Umbilical cord (tissue), 1 donor: ENCODE measurements at regions not wholly inside any gene's neighbourhood (a gene's known extent, or its start where the extent isn't known, plus 50 kb on each side); places are given as distances from the start of the nearest gene placed in this dataset.

Experiments used
- DNase-seq: peaks from one replicate; pipeline ENCODE4 v3.0.0-alpha.2; 2015; ENCODE audit warnings: low spot score

DNA sequence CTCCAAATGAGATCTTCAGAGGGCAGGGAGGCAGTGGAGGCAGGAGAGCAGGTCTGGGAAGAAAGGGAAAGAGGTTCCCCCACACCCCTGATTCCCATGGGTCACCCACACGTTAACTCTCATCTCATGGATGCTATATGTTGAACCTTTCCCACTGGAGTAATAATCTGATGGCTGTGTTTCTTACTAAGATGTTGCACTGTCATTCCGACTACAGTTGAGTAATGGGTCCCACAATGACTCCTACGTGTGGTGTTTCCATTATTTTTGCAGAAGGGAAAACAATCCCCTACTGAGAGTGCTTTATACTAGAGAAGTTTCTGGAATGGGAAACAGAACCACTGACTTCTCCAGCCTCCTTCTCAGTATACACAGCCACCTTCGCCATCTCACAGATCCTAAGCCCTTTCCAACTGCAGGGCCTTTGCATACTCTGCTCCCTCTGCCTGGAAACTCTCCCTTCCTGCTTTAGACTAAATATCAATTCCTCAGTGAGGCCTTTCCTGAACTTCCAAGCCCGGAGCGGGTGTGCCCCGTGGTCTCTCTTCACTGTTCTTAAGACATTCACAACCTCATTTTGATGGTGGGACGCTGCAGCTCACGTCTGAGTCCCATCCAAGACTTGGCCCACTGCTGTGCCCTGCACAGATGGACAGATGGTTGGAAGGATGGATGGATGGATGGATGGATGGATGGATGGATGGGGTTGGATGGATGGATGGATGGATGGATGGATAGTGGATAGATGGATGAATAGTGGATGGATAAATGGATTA lies 238.6 kb upstream of the PMEPA1 start:
- DNase-seq = no peak

DNA sequence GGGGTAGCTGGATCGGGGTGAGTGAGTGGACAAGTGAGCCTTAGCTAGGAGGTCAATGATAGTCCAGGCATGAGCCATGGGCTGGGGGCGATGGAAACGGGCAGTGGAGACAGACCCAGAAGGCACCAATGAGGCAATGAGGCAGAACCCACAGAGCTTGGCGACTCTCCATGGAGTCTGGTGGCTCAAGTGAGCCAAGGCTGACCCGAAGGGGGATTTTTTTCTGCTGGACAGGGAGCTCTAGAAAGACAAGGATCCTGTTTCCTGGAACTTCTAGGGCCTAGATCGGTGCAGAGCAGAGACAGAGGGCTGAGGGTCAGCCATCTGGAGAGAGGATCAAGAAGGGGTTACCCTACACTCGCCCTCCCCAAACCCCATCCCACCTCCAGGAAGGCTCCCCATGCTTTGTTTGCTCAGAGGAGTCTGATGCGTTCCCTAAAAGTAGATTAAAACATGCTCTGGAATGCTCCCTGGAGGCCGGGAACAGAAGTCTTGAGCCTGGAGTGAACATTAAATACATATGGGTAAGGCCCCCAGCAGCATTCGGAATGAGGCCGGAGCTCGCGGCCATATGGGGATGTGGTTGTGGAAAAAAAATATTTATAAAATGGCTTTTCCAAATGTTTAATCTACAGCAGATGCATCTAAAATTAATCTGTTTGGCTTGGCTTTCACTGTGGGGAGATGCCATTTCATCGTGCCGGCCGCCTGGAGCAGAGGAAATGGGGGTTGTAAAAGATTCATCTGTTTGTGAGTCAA lies 237.8 kb upstream of the PMEPA1 start:
- DNase-seq = peak; percentile 14

DNA sequence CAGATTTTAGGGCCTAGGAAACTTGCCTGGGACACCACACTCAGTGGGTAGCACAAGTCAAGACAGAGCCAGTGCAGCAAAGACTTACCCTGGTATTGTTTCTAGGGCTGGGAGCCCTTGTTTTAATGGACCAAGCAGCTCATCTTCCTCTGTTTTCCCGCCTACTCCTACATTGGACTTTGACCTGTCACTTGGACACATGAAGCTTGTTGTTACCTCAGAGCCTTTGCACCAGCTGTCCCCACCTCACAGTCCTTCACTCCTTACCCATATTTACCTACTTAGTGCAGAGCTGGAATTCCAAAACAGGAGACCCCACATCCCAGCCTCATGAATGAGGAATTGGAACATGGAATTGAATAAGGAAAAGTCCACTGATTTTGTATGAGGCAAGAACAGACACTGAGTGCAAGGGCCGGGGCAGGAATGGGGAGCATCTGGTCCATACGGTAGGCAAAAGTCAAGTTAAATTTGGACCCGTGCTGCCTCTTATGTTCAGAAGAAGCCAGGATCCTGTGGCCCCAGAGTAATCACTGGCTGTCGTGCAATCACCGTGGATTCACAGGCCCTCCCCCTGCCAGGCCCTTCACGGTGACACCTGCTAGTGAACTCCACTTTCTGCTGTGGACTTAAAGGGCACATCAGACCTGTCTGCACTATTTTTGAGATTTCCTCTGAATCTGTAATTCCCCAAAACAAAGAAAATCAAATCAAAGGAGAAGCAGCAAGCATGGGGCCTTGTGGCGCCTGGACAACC lies 236.9 kb upstream of the PMEPA1 start:
- no peak for DNase-seq

DNA sequence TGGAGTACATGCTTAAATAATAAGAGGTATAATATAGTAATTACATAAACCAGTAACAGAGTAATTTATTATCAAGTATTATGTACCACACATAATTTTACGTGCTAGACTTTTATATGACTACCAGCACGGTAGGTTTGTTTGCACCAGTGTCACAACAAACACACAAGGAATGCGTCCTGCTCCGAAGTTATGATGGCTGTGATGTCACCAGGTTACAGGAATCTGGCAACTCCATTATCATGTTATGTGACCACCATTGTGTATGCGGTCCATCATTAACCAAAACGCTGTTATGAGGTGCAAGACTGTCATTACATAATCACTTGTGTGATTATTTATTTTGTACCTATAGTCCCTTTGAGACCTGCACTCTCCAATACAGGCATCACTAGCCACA lies 235.2 kb upstream of the PMEPA1 start:
- DNase-seq = no peak

DNA sequence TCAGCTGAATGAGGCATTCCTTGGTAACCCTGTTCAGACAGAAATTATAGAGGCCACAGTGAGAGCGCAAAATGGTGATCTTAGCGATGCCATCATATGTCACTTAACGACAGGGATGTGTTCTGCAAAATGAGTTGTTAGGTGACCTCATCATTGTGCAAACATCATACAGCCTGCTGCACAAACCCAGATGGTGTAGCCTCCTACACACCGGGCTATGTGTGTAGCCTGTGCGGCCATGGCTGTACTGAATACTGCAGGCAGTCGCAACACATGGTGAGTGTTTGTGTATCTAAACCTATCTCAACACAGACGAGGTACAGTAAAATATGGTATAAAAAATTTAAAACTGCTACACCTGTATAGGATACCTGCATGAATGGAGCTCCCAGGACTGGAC lies 234.1 kb upstream of the PMEPA1 start:
- no peak for DNase-seq

DNA sequence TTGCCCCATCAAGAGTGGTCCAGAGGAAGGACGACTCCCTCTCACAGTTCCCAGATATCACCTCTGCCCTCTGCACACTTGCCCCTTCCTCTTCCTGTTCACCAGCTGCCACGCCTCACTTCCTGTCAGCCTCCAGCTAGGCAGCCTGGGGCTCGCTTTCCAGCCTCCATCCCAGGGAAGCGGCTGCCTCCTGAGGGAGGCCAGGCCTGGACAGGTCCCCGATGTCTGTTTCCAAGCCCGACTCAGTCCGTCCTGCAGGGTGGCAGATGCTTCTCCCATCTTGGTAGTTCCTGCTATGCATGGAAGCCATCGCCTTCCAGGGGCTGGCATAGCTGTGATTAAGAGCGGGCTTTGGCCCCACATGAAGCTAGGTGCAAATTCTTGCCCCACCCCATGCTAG lies 233.5 kb upstream of the PMEPA1 start:
- DNase-seq = no peak

DNA sequence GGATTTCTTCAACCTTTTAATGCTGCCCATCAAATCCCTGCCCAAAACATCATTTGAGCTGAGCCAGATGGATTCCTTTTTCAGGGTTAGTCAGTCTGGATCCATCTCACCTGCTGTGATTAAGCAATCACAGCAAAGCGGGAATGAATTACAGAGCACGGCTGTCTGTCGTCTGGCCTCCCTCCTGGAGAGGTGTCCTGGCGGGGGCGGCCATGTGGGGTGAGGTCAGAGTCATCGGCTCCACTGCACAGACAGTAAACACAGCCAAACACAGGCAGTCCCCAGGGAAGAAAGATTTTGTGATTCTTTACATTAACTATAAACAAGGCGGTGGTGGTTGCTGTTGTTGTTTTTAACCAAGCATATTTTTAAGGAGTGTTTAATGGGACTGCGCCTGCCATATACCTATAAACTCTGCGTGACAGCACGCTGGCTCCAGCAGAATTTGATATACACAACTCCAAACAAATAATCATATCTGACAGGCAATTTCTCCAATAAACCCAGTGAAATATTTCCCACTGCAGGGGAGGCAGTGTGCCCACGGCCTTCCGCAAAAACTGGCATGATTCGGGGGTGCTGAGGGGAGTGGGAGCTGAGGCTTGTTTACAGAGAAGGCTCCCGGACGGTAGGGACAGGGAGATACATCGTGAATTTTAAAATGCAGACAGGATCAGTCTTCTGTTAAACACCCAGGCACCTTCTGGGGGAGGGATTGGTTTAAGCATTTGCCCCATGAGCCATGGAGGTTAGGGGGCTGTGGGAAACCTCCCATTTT lies 232.0 kb upstream of the PMEPA1 start:
- DNase-seq = no peak

DNA sequence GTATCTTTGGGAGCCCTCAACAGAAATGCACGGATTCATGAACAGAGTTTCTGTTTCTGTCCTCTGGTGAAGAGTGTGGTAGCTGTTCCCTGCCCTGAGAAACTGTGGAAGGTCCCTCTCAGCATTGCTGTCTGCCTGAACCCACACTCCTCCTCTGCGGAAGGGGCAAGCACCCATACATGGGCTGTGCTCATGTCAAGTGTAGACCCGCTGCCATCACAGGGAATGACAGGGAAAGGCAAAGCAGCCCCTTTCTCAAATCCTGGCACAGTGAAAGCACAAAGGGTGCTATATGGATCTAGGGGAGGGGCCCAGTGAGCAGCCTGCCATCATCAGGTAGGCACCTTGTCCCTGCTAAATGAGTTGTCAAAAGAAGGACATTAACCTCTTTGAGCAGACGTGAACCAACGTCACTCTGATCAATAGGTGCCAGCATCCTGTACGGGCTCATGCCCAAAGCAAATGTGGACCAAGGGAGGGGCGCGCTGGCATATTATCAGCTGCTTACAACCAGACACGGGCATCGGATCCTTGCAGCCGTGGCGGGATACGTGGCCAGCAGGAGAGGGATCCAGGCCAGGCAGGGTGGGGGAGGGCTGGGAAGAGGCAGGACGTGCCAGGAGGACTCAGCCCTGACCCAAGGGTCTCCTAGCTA lies 231.2 kb upstream of the PMEPA1 start:
- no peak for DNase-seq

DNA sequence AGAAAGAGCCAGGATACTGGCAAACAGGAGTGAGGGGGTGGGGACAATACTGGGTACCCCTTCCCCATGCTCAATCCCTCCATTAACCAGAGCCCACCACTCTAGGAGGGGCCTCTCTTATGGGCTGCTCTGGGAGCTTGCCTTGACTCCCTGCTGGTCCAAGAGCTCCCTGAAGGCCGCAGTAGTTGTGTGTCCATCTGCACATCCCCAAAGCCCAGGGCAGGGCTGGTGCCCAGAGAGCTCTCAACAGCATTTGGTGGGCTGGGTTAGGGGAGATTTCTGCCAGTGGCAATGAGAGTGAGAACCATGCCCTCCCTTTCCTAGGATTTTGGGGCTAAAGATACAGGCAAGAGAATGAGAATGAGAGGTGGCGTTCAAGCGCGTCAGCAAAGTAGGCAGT lies 230.6 kb upstream of the PMEPA1 start:
- no peak for DNase-seq

DNA sequence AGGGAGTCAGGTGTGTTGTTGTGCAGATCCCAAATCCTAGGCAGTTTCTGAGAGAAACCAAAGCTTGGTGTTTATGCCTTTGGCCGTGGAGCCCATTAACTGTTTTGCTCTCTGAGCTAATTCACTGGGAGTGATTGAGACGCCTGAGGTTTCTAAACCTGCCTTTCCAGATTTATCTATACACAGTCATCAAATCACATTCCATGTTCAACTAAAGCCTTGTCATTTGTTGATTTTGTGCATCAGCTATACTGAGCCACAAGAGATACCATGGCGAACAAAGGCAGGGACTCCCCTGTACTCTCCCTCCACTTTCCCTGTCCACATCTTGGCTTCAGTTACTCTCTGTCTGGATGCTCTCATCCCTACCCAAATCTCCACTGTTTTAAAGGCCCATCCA lies 229.7 kb upstream of the PMEPA1 start:
- no peak for DNase-seq

DNA sequence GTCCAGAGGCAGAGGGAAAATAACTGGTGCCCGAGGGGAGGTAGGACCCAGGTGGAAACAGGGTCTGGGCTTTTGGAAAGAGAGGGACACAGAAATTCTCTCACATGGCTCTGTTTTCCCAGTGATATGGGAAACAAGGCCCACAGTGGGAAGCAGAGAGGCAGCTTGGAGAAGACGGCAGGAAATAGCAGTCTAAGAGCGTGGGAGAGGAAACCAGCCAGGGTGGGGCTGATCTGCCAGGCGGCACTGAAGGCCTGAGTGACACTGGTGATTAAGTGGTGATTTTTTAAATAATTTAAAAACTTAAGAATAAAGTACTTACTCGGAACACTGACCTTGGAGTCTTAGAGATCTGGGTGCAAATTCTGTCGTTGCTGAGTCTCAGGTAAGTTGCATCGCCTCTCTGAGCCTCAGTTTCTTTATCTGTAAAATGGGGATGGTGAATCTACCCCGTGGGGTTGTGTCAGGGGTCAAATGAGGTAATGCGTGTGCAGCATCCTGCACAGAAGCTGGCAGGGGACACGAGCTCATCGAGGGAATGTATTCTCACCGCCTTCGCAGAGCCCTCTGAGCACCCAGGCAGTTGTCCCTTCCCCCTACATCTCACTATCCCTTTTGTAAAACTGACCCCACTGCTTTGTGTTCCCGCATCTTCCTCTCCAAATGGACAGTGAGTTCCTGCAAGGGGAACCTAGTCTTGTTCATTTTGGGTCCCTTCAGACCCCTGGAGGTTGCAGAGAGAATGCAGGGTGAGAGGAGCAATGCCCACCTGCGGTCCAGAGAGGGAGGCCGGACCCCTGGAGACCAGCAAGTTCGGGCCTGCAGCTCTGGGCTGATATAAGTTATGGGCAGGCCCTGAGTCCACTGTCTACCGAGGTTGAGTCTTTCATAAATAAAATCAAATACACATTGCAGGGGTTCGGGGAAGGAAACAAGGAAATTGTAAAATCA lies 228.6 kb upstream of the PMEPA1 start:
- no peak for DNase-seq

DNA sequence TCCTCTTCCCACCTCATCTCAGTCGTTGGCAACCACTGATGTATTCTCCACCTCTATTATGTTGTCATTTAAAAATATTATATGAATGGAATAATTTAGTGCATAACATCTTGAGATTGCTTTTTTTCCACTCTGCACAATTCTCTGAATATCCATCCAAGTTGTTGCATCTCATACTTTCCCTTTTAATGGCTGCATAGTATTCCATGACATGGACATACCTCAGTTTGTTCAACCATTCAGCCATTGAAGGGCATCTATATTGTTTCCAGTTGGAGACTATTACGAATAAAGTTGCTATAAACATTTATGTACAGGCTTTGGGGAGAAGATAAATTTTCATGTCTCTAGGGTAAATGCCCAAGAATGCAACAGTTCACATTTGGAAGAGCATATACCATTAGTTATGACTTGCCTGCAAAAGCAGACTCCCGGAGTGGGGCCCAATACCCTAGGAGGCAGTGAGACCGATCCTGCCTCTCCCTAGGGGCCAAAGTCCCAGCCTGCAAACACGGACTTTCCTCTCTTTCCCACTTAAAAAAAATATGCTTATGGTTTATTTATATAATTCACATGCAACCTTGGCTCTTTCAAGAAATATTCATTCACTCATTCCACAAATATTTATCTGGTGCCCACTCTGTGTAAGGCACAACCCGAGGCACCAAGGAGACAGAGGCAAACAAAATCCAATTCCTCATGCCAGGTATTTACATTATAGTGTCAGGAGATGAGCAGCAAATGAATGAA lies 227.0 kb upstream of the PMEPA1 start:
- DNase-seq = no peak

DNA sequence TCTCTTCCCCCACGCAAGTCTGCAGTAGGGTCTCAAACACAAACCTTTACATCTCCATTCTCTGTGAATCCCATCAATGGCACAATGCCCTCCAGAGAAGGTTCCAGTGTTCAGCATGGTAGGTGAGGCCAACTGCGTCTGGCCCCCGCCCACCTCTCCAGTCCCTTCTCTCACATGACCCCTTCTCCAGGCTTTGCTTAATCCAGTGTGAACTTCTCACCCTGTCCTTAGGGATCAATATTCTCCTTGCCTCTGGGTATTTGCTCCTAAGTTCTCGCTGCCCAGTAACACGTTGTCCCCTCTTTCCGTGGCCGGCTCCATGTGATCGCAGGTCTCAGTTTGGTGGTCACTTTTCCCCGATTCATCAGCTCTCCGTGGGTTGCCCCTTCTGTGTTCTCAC lies 225.1 kb upstream of the PMEPA1 start:
- DNase-seq = no peak

DNA sequence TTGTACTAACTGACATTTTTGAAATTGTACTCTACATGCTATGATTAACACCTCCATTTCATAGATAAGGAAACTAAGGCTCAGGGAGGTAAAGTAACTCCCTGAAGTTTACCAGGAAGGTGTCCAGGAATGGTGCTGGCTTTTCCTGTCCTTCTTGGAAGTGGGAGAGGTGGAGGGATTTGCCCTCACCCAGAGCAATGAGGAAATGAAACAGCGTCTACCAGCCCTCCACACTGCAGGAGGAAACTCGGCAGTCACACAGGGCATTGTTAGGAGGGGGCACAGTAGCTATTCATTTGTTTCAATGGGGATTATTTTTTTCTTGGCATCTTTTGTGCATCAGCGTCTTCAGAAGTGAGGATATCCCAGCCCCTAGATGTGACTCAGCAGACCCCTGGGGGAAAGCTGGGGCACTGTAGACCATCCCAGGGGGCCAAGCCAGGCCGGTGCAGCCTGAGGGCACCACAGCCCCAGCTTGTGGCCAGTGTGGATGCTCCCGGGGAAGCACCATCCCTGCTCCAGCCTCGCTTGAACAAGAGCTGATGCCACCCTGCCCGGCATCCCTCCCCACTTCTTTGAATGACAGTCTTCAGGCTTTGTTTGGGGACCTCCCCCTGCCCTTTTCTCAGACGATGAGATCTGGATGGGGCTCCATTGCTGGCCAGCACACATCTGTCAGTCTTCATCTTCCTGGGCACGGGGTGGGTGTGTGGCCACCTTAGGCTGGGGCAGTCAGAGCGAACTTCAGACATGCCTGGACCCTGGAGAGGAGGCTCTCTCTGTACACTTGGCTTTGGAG lies 224.4 kb upstream of the PMEPA1 start:
- no peak for DNase-seq

DNA sequence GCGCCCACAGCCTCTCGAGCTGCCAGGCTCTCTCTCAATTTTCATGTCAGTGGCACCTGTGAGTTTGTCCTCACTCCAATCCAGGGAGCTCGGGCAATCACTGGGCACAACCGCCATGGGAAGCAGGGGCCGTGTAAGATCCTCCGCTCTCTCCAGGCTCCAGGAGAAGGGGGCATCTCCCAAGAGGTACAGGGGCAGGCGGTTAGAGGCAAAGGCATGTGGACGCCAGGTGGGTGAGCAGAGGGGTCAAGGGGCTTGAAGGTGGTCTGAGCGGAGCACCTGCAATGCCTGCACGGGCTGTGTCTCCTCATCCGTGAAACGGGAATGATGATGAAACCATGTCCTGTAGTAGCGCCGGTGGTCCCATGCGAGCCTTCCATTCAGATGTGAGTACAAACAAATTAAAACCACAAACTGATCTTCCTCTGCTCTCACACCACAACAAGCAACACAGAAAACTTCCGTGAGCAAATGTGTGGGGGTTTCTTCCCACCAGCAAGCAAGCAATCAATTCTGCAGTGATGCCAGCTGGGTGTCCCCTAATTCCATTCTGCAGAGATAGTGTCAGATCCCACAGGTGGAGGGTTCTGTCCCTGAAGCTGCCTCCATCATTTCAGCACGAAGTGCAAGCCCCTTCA lies 222.5 kb upstream of the PMEPA1 start:
- DNase-seq = no peak

DNA sequence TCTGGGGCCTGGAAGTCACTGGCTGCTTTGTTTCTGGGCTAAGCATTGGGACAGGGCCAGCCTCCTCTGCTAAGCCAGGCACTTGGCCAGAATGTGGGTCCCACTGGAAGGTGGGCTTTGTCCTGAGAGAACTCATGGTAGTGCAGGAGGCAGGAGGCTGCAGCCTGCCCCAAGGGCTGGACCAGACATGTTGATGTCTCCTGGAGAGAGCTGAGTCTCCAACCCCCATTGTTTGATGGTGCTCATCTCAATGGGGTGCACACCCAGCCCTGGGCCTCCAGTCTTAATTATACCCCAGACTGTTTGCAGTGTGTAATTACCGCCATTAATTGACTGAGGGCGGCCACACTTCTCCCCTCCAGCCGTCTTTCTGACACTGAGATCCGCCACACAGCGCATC lies 220.5 kb upstream of the PMEPA1 start:
- DNase-seq = no peak

DNA sequence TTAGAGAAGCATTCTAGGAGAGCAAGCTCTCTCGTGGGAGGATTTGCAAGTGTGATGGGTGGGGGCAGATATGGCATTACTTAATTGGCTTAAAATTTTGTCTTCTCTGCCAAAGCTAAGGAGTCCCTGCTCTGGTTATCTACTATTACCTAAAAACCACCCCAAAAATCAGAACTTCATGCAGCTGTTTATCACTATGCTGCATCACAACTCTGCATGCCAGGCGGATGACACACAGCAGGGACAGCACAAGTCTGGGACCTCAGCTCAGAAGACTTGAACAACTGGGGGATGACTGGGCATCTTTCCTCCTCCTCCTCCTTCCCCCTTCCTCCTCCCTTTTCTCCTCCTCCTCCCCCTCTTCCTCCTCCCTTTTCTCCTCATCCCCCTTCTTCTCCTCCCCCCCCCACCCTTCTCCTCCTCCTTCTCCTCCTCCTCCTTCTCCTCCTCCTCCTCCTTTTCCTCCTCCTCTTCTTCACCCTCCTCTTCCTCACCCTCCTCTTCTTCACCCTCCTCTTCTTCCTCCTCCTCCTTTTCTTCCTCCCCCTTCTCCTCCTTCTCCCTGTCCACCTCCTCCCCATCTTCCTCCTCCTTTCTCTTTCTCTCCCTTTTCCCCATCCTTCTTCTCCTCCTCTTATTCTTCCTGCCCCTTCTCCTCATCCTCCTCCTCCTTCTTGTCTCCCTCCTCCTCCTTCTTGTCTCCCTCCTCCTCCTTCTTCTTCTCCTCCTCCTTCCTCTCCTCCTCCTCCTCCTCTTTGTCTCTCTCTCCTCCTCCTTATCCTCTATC lies 218.6 kb upstream of the PMEPA1 start:
- DNase-seq = no peak
